NCI-H2029 treated with DMSO at 0.1 percent for 48 hours (cell line): ENCODE measurements at regions not wholly inside any gene's neighbourhood (a gene's known extent, or its start where the extent isn't known, plus 50 kb on each side); places are given as distances from the start of the nearest gene placed in this dataset.

Experiments used
- DNase-seq: peaks from one replicate; lab custom pipeline; 2025; lab: John Stamatoyannopoulos, UW

DNA sequence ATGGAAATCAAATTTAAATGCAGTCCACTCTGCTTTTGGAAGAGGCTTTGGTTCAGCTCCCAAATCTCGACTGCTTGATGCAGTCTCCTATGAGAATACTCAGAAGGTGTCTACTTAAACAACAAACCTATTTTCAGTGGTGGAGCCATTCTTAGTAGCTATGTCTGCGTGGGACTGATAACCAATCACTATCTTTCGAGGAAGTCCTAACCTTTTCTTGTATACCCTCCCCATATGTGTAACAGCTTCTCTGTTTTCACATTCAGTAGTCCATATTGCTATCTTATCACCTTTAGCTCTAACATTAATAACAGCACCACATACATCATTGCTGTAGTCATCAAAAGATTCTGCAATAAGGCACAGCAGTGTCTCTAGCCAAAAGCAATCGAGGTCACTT, 333.0 kb upstream of the ATP11B start:
- no peak for DNase-seq

DNA sequence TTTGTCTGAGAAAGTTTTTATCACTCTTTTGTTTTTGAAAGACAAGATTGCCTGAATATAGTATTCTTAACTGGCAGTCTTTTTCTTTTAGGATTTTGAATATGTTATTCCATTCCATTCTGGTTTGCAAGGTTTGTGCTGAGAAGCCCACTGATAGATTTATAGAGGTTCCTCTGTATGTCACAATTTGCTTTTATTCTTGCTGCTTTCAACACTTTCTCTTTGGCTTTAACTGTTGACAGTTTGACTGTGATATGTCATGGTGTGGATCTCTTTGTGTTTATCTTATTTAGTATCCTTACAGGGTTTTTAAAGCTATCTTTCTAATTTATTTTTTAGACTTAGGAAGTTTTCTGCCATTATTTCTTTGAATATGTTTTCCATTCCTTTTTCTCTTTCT, 331.2 kb upstream of the ATP11B start:
- no peak for DNase-seq

DNA sequence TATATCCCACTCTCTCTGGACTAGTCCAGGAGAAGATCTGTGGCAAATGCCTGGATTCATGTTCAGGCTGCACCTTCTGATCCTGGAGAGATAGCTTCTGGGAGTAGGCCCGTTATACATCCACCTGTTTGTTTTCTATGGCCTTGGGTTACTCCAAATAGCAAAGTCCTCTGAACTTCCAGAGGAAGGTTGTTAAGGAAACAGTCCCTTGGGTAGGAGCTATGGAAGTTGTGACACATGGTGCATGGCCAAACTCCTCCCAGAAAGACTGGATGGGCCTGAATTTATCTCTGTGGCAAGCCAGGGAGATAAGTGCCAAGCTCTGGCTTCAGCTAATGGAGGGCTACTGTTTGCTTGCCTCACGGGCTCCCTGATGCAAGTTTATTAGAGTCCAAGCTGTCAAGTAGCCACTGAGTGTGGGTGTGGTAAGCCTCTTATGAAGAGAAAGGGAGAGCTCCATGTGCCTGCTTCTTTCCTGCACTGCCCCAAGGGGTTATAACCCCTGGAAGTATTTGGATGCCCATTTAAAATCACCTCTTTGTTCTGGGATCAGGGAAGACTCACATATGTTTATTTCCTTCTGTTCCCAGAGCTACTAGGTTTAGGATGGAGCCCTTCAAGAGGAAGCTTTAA, 328.7 kb upstream of the ATP11B start:
- no peak for DNase-seq

DNA sequence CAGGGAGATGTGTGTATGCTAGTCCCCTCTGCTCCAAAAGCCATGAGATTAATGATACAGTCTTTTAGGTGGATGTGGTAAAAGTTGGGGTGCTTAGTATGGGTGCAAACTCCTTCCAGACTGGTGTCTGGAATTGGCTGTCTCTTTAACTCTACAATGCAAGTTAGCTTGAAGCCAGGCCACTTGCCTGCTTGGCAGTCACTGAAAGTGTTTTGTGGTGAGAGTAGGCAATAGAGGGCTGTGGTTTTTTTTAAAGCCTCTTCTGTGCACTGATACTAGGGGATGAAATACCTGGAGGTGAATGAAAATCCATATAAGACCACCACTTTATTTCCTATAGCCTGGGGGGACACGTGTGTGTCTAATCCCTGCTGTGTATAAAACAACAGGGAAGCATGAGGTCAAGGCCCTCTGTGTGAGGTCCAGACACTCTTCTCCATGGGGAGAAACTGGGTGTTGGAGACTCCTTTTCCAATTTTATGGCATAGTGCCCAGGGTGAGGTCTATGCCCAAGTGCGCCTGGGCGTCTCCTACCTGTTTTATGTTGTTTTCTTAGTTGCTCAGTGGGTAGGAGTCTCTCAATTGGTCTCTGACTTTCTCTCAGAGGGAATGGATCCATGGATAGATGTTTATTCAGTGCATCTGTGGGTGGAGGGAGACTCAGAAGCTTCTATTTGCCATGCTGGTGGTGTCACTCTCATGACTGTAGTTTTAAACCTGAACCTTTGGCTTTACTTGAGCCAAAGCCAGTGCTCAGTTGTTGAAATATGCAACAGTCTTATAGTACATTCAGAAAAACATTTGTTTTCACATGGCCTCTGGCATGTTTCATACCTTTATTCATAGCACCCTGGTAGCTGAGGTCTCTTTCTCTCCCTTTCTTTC, 327.8 kb upstream of the ATP11B start:
- DNase-seq: peak; percentile 92

DNA sequence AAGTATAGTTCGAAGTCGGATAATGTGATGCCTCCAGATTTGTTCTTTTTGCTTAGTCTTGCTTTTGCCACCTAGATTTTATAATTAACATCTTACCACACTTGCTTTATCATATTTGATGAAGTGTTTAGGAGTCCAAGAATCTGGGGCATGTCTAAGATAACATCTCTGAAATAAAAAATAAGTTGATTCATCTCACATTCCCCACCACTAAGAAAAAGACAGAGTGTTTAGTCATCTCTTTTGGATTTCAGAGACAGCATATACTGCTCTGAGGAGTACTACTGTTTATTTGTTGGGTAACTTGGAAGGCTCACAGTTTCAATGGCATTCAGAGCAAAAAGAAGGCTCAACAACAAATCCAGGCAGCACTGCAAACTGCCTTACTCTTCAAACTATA, 324.2 kb upstream of the ATP11B start:
- no peak for DNase-seq

DNA sequence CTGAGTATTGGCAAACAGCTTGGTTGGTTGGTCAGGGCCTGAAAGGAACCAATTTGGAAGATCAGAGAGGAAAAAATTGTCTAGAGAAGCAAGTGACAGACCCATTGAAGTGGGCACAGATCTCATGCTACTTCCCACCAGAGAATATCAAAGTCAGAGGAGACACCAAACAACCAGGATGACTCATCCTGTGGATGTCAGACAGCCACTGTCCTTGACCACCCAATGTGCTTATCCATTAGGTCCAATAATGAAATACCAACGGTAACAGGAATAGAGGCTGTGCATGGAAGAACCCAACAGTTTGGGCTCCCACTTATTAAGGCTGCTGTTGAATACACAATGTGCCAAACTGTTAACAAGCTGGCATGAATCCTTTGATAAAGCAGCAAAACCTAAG, 323.1 kb upstream of the ATP11B start:
- DNase-seq: no peak

DNA sequence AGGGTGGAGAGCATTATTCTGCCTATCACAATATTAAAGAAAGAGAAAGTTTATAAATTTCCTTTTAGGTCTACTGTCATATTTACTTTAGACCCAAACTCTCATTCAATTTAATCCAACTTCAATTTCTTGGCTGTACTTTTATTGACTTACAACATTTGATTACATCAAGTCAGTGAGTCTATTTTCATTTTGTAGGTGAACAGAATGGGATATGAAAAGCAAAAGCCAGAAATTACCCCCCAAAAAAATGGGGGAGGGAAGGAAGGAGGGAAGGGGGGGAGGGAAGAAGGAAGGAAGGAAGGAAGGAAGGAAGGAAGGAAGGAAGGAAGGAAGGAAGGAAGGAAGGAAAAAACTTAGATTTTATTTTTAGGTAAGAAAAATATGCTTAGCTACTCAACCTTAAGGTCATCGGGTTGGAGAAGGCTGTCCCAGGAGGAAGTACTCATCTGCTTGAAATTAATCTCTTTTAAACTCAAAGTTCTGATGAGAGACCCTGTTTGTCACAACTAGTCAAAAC, 320.1 kb upstream of the ATP11B start:
- no peak for DNase-seq

DNA sequence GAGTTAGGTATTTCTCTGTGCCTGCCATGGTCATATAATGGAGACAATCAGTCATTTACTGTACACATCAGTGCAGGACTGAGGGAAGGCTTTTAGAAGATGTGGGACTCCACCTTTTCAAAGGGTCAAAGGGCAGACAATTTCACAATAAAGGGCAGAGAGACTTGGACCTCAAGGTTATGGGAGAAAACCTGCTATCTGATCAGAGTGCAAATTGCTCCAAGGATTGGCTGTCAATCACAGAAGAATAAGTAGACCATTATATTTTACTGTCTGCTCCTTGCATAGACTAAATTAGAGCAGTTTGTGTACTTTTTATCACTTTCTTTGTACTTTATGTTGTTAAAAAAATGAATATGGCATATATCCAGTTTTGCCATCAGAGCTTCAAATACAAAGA, 314.9 kb upstream of the ATP11B start:
- no peak for DNase-seq

DNA sequence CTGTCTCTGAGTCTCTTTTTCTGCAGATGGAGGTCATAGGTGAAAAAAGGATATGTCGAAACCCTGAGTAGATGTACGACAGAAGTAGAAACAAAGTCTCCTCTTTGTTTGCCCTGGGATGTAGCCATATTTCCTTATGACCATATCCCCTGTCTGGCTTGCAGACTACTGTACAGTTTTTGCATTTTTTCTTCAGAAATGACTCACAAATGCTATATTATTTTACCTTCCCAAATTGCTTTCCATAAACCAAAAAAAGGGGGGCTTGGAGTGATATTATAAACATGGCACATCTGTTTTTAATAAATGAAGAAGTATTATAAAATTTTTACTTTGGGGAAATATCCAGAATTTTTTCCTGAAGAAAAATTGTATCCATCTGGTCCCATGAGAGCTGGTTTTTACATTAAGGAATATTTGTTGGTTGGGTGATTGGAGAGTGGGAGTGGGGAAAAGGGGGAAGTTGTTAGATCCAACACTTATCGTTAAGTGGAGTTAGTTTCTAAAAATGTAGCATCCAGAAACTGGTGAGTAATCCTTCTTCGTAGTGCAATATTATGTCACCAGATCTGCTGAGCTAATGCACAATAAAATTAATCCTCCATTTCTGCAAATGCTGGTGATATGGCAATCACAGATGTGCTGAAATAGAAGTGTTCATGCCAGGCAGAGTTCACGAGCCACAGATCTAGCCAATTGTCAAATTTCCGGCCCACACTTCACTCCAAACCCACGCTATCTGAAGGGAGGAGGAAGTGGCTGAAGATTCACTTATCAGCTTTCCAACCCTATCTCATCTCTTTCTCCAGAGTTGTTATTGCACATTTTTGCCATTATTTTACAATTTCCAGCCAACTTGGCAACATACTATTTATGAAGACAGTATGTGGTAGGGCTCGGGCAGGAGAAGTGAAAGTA, 313.6 kb upstream of the ATP11B start:
- no peak for DNase-seq

DNA sequence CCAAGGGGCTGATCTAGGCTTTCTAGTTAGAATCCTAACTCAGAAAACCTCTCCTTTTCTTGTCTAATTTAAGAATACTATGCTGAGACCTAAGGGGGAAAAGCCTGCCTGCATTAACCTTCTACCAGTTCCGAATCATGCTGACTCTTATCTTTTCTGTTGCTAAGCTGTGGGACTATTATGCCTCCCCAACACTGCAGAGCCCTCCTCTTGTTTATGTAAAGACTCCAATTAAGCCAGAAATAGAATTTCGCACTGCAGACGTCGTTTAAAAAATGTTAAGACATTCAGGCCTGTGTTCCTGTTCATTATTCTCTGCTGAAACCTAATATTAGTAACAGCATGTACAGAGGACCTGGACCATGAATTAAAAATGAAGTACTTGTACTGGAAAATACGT, 310.6 kb upstream of the ATP11B start:
- no peak for DNase-seq

DNA sequence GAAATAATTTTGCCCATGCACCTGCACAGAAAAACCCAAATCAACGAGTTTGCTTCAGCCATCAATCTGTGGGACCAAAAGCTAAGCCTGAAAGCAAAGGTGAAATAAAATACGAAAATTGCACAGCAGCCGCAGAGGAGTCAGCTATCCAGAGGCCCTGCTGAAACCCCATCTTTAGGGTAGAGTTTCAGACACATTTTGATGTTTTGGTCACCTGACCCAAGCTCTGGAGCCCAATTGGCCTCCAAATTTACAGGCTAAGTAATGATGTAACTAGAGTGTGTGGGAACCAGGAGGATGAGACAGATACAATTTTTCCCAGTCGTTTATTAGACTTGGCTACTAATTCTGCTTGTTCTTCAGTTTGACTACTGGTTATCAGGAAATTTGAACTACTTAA, 308.6 kb upstream of the ATP11B start:
- DNase-seq: no peak

DNA sequence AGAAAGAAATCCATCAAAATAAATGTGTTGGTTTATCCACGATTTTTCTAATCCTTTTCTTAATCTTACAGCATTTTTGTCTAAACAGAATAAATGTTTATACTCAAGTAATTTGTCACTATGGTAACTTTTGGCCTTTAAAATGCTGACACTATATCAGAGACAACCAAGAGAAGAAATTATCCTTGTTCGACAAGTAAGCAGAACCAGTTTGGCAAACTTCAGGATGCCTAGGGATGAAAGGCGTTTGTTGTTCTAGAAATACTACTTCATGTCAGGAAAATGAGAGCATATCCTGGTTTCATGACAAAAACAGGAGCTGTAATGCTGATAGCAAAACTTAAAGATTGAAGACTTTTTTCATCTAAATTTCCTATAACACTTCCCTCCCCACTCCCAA, 308.0 kb upstream of the ATP11B start:
- no peak for DNase-seq

DNA sequence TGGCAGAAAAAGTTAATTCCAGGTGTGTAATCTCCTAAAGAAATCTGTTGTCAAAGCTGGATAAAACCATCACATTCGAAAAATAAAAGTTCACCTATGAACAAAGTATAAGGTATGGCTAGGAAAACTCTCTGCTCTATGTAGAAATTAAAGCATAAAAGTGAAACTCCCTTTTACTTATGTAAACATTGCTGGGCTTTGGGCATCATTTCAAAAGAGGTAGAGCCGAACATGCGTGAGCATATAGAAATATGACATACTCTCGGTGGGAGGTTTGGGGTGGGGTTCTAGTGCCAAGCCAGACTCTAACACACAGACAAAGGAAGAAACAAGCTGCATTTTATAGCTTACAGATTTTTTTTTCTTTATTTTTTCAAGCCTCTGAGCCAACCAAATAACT, 306.8 kb upstream of the ATP11B start:
- DNase-seq: no peak

DNA sequence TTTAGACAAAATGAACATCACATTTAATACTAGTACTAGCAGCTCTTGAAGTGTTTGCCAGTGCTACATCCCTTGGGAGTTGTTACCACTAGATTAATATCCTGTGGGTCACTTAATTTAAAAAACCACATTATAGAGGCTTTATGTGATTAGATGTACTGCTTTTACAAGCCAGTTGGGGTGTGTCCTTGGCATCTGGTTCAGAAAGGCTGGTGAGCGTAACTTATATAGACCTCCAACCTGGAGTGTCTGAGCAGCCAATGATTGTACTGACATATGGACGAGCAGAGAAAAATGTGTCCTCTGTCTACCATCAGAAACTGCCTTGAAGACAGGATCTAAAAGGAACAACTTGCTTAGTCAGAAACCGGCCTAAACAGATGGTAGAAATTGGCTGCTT, 306.2 kb upstream of the ATP11B start:
- no peak for DNase-seq

DNA sequence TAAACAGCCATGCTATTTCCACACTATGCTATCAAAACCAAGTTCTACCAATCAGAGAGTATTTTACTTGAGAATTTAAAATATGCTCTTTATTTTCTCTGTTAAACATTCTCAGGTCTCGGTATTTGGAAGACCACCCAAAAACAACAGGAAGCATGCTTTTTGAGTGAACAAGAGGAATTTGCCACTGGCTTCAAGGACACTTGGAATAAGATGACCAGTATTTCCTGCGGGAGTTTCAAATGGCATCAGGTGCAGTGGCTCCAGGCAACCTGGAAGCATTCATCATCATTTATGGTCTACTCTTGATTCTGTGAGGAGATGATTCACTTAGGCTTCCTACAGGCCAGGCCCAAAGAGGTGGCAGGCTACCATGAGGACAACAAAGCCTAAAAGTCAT, 305.7 kb upstream of the ATP11B start:
- peak; percentile 52 for DNase-seq

DNA sequence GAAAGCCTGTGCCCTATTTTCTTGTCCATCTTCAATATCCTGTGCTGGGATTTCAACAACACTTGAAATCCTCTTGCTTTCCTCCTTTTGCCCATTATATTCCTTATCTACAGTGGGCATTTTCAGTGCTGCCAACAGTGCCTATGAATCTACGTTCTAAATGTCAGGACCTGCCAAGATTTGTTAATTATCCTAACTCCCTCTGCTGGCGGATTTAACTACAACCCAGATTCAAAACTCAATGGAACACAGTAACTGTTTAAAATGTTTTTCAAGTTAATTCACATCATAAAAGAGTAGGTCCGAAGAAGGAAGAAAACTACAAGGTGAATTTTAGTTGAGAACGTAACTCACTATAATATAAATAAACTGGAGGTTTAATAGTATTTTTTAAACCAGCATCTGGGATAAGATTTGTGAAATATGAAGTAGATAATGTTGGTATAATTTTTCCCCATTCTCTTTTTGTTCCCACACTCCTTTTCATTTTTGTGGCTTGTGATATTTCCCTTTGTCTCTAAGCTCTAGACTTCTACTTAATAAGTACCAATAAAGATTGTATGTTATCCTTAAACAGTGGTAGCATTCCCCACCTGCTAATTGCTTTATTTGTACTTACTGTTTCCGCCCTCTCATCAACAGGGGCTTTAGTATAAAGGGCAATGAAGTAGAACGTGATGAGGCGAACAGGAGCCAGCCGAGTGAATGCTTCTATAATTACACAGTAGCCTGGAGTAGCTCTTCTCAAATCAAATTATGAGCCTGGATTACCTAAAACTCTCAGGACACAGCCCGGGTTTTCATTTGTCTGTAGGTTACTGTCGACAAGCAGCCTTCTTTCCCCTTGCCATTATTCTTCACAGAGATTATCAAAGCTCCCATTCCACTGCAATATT, 302.5 kb upstream of the ATP11B start:
- peak; percentile 99 for DNase-seq

DNA sequence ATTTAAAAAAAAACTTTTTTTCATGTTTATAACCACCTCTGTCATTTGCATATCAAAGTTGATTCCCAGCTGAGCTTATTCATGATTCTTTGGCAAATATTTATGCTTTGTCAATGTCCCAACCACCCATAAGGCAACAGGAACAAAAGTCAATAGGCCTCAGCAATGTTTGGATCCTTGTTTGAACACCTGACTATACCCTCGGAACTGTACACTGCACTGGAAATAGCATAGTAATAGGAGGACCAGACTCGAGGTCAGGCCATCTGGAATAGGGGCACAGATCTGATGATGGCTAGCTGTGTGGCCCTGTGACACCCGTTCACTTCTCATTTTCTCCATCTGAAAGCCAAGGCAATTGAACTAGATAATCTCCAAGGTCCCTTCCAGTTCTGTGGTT, 301.7 kb upstream of the ATP11B start:
- DNase-seq: peak; percentile 92

DNA sequence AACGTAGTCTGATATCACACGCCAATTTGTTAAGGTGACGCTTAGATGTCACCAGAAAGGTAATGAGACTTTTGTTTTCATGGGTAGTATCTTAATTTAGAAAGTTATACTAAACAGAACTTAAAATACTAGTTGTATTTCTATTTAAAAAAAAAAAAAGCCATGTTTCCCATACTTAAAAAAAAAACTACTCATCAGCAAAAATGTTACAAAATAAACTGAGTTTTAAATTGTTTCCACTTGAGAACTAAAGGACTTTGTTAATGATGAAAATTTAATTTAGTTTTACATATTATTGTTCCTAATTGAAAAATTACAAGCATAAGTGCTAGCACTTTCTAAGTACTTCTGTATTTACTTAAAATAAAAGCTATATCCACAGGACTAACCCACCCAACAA, 300.8 kb upstream of the ATP11B start:
- DNase-seq: no peak

DNA sequence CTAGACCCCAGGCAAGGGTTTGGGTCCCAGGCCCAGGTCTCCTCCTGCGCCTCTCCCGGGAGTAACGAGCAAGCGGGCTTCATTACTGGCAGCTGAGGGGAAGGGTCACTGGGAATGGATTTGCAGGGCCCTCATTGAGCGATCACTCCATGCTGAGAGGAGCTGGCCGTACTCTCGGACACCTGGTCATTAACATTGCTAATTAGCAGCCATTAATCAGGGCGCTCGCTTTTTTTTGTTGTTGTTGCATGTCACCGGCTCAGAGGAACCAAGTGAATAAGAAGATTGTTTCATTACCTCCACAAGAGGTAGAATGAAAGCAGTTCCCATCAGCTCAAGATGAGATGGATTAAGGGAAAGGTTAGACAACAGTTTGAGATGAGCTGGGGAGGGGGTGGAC, 293.0 kb upstream of the ATP11B start:
- no peak for DNase-seq

DNA sequence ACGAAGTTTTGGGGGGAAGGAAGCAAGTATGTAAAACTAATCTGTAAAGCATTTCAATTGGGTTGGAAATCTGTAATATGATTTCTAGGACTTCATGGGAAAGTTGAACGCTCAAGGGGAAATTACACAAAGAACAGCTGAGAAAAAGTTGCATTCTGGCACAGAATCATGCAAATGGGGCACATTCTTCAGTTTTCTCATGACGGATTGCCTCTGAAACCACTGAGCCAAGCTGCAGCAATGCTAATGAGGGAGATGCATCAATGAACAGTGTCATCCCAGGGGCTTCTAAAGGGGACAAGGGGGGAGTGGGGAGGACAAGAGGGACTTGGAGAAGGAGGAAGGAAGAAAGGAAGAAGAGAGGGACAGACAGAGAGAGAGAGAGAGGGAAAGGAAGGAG, 291.4 kb upstream of the ATP11B start:
- DNase-seq: no peak

DNA sequence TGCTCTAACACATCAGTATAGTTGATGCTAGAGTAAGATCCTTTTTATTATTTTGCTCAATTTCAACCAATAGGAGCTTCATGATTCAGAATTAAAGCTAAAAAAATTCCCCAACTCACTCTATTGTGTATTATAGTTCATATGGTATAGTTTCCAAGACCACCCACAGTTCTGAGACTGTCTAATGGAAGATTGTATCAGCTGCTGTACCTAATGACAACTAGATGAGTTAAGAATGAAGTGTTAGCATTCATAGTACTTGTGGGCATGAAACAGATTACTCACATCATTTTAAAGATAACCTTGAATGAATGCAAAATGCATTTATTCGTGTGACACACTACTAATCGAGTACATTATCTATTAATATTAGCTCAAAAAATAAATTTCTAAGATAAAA, 289.9 kb upstream of the ATP11B start:
- no peak for DNase-seq
